ENCODE measurements at regions not wholly inside any gene's neighbourhood (a gene's known extent, or its start where the extent isn't known, plus 50 kb on each side); places are given as distances from the start of the nearest gene placed in this dataset.
A peak's percentile ranks its signal among the peaks of the same experiment; 100 is the strongest.

DNA sequence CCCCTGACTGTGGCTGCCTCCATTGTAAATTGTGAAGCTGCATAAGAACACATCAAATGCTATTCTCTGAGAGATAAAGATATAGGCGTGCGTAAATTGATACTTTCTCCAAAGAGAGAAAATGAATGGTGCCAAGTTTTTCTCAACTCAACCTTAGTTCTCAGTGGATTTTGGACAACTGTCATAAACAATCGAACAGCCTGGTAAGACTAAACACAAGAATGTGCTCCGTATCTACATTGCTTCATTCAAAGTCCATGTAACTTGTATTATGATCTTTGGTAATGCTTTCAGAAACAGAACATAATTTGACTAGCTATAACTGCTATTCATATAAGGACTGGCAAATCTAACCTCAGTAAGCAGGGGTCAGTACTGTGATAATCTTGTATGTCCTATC lies 429.1 kb downstream of the SEMA3D start:
- no peak for TF ChIP-seq CTCF (IDR thresholded peaks at IDR 0.05; ENCODE audit: borderline replicate concordance, extremely low read depth, insufficient read depth)
- Histone ChIP-seq H3K9ac (ENCODE audit: low read length in 3 of 3) (no peak overlapping the region), H3K27ac (ENCODE audit: low read depth in 2 of 2, low read length in 2 of 2) (no peak overlapping the region), H3K36me3 (ENCODE audit: control insufficient read depth in 2 of 3, insufficient read depth in 3 of 3, low read length in 3 of 3) (no peaks in the 10 kb centered on the region), H3K4me1 (ENCODE audit: control insufficient read depth in 2 of 3, insufficient read depth in 2 of 3, low read depth in 1 of 3, low read length in 3 of 3) (no peaks in the 10 kb centered on the region), H3K27me3 (ENCODE audit: control insufficient read depth, insufficient read depth, low read length) (no peaks in the 10 kb centered on the region), H3K9me3 (ENCODE audit: control insufficient read depth in 2 of 3, insufficient read depth in 1 of 3, low read length in 3 of 3) (no peaks in the 10 kb centered on the region), H3K4me3 (ENCODE audit: low read length in 3 of 3) (no peak overlapping the region)
- FAIRE-seq (no peak), DNase-seq (no peak)
- intact Hi-C loops (cut with DNase I), result no loop called here

DNA sequence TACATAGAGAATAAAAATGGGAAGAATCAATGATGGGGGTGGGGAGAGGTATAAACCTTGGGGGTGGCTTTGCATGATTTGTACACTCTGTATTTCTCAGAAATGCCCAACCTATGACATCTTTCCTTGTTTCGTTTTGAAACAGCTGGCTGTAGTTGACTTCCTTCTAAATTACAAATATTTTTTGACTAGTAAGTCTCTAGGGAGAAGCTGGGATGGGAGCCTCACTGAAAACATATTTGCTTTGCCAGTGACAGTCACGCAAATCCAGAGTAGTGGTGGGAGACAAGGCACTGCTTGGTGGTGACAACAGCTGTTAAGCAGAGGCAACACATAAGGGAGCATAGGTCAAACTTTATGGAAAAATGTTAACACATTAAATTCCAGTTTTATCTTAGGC lies 440.5 kb downstream of the SEMA3D start:
- Histone ChIP-seq H3K27ac (ENCODE audit: low read depth in 2 of 2, low read length in 2 of 2) (no peak overlapping the region), H3K9ac (ENCODE audit: low read length in 3 of 3) (no peak overlapping the region), H3K4me1 (ENCODE audit: control insufficient read depth in 2 of 3, insufficient read depth in 2 of 3, low read depth in 1 of 3, low read length in 3 of 3) (no peaks in the 10 kb centered on the region), H3K27me3 (ENCODE audit: control insufficient read depth, insufficient read depth, low read length) (no peaks in the 10 kb centered on the region), H3K4me3 (ENCODE audit: low read length in 3 of 3) (no peak overlapping the region), H3K36me3 (ENCODE audit: control insufficient read depth in 2 of 3, insufficient read depth in 3 of 3, low read length in 3 of 3) (no peaks in the 10 kb centered on the region), H3K9me3 (ENCODE audit: control insufficient read depth in 2 of 3, insufficient read depth in 1 of 3, low read length in 3 of 3) (no peaks in the 10 kb centered on the region)
- FAIRE-seq (no peak), DNase-seq (peak in 2 of 5 donors; percentile 16 to 20)
- intact Hi-C loops (cut with DNase I), result no loop called here
- TF ChIP-seq CTCF (IDR thresholded peaks at IDR 0.05; ENCODE audit: borderline replicate concordance, extremely low read depth, insufficient read depth), result no peak

DNA sequence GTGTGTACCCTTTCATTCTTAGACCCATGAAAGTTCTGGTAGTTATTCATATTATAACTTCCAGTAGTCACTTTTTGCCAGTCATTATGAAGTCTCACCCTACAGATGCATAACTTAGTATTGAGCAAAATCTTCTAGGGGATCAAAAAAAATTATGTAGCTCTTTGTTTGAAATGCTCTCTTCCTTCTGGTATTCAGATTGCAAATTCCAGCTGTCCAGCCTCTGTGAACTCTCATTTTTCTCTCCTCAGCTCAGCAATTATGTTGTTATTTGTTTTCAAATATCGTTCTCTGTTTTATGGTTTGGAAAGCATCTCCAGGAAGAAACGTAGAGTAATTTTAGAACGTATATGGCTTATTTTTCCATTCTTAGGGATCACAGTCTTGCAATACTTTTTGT lies 442.5 kb downstream of the SEMA3D start:
- FAIRE-seq (no peak), DNase-seq (peak in 1 of 5 donors; percentile 12)
- Histone ChIP-seq H3K9me3 (ENCODE audit: control insufficient read depth in 2 of 3, insufficient read depth in 1 of 3, low read length in 3 of 3) (no peaks in the 10 kb centered on the region), H3K27ac (ENCODE audit: low read depth in 2 of 2, low read length in 2 of 2) (no peak overlapping the region), H3K9ac (ENCODE audit: low read length in 3 of 3) (no peak overlapping the region), H3K27me3 (ENCODE audit: control insufficient read depth, insufficient read depth, low read length) (no peaks in the 10 kb centered on the region), H3K4me3 (ENCODE audit: low read length in 3 of 3) (no peak overlapping the region), H3K36me3 (ENCODE audit: control insufficient read depth in 2 of 3, insufficient read depth in 3 of 3, low read length in 3 of 3) (no peaks in the 10 kb centered on the region), H3K4me1 (ENCODE audit: control insufficient read depth in 2 of 3, insufficient read depth in 2 of 3, low read depth in 1 of 3, low read length in 3 of 3) (no peaks in the 10 kb centered on the region)
- intact Hi-C loops (cut with DNase I), result no loop called here
- no peak for TF ChIP-seq CTCF (IDR thresholded peaks at IDR 0.05; ENCODE audit: borderline replicate concordance, extremely low read depth, insufficient read depth)

- Histone ChIP-seq H3K9me3 (ENCODE audit: control insufficient read depth in 2 of 3, insufficient read depth in 1 of 3, low read length in 3 of 3) (no peaks in the 10 kb centered on the region), H3K27ac (ENCODE audit: low read depth in 2 of 2, low read length in 2 of 2) (no peak overlapping the region), H3K27me3 (ENCODE audit: control insufficient read depth, insufficient read depth, low read length) (no peaks in the 10 kb centered on the region), H3K4me1 (ENCODE audit: control insufficient read depth in 2 of 3, insufficient read depth in 2 of 3, low read depth in 1 of 3, low read length in 3 of 3) (no peaks in the 10 kb centered on the region), H3K9ac (ENCODE audit: low read length in 3 of 3) (no peak overlapping the region), H3K36me3 (ENCODE audit: control insufficient read depth in 2 of 3, insufficient read depth in 3 of 3, low read length in 3 of 3) (no peaks in the 10 kb centered on the region), H3K4me3 (ENCODE audit: low read length in 3 of 3) (no peak overlapping the region)
- FAIRE-seq (no peak), DNase-seq (no peak)
- TF ChIP-seq CTCF (IDR thresholded peaks at IDR 0.05; ENCODE audit: borderline replicate concordance, extremely low read depth, insufficient read depth), result no peak
- intact Hi-C loops (cut with DNase I), result no loop called here
Observed at GRCh38 chr7:84738583-84739150, 448.2 kb downstream of the SEMA3D start.

Data from kidney (tissue), 13 donors.